Peyer's patch (tissue), 4 donors: ENCODE measurements at regions not wholly inside any gene's neighbourhood (a gene's known extent, or its start where the extent isn't known, plus 50 kb on each side); places are given as distances from the start of the nearest gene placed in this dataset.

Experiments used
- CTCF ChIP-seq, 6 experiments: fragments of 450-650 bp in 4 of 6; fragments of 200-600 bp in 2 of 6; sonication (generic) in 1 of 6; IDR thresholded peaks; one replicate each; pipeline ENCODE4 v1.5.1; 2017 to 2019; ENCODE audit warnings: antibody characterized with exemption in 6 of 6, mild to moderate bottlenecking in 3 of 6, moderate library complexity in 1 of 6
- POLR2A ChIP-seq, 2 donors: fragments of 450-650 bp; IDR thresholded peaks; one replicate each; pipeline ENCODE4 v1.5.1; 2017; ENCODE audit warnings: antibody characterized with exemption in 2 of 2, mild to moderate bottlenecking in 2 of 2, moderate library complexity in 2 of 2

- TF ChIP-seq CTCF (IDR thresholded peaks at IDR 0.05): no peak
- no peak for TF ChIP-seq POLR2A (IDR thresholded peaks at IDR 0.05)
Observed at GRCh38 chr11:128271401-128271800, 316.0 kb downstream of the ETS1 start.
